Neural cell (in vitro differentiated cells): ENCODE measurements at regions not wholly inside any gene's neighbourhood (a gene's known extent, or its start where the extent isn't known, plus 50 kb on each side); places are given as distances from the start of the nearest gene placed in this dataset.

ENCODE experiments used
- H2AFZ ChIP-seq: fragments of 200-600, 300-800 bp; sonication (generic), shearing (Covaris generic); 2 replicates; pipeline ENCODE4 v1.6.0; 2014; ENCODE audit warnings: low read depth, mild to moderate bottlenecking, antibody characterized with exemption, low read length, moderate library complexity
- H3F3A ChIP-seq: fragments of 200-600 bp; shearing (Covaris generic); 2 replicates; pipeline ENCODE4 v1.6.1; 2016; ENCODE audit warnings: mild to moderate bottlenecking, moderate library complexity, mixed read lengths, antibody characterized with exemption, low read length; ENCODE audit not compliant: insufficient read depth, poor library complexity, severe bottlenecking
- H3K27ac ChIP-seq: fragments of 200-600, 300-800 bp; sonication (generic), shearing (Covaris generic); 2 replicates; pipeline ENCODE4 v1.5.1; 2014; ENCODE audit warnings: mild to moderate bottlenecking, low read length, moderate library complexity
- H3K27me3 ChIP-seq: fragments of 300-800, 200-600 bp; sonication (generic), shearing (Covaris generic); 2 replicates; pipeline ENCODE4 v1.6.0; 2014; ENCODE audit warnings: mild to moderate bottlenecking, low read depth, low read length, moderate library complexity; ENCODE audit not compliant: insufficient read depth
- H3K36me3 ChIP-seq: fragments of 300-800, 200-600 bp; sonication (generic), shearing (Covaris generic); 2 replicates; pipeline ENCODE4 v1.5.1; 2014; ENCODE audit warnings: mild to moderate bottlenecking, antibody characterized with exemption, low read length, moderate library complexity; ENCODE audit not compliant: insufficient read depth
- H3K4me2 ChIP-seq: fragments of 300-800, 200-600 bp; sonication (generic), shearing (Covaris generic); 2 replicates; pipeline ENCODE4 v1.6.0; 2014; ENCODE audit warnings: mild to moderate bottlenecking, low read length
- H3K4me3 ChIP-seq: fragments of 300-800, 200-600 bp; sonication (generic), shearing (Covaris generic); 2 replicates; pipeline ENCODE4 v1.5.1; 2014; ENCODE audit warnings: mild to moderate bottlenecking, low read length, moderate library complexity
- H3K79me2 ChIP-seq: fragments of 200-600 bp; shearing (Covaris generic); replicated peaks from 2 replicates; pipeline ENCODE4 v1.6.0; 2014; ENCODE audit warnings: mild to moderate bottlenecking, low read length, moderate library complexity; ENCODE audit not compliant: insufficient read depth
- H3K9ac ChIP-seq: fragments of 300-800, 200-600 bp; sonication (generic), shearing (Covaris generic); 2 replicates; pipeline ENCODE4 v1.6.1; 2016; ENCODE audit warnings: mild to moderate bottlenecking, low read length, mixed read lengths
- H3K9me2 ChIP-seq: fragments of 200-600 bp; shearing (Covaris generic); 2 replicates; pipeline ENCODE4 v1.6.1; 2016; ENCODE audit warnings: mild to moderate bottlenecking, low read length, mixed read lengths; ENCODE audit not compliant: insufficient read depth
- H3K9me3 ChIP-seq: fragments of 200-600, 300-800 bp; sonication (generic), shearing (Covaris generic); 2 replicates; pipeline ENCODE4 v1.6.1; 2016; ENCODE audit warnings: mild to moderate bottlenecking, mixed run types, low read length, moderate library complexity, mixed read lengths
- H4K20me1 ChIP-seq: fragments of 200-600 bp; shearing (Covaris generic); 2 replicates; pipeline ENCODE4 v1.6.1; 2016; ENCODE audit warnings: mild to moderate bottlenecking, mixed run types; ENCODE audit not compliant: insufficient read depth
- EP300 ChIP-seq: fragments of 450-650 bp; conservative IDR thresholded peaks from 2 replicates; pipeline ENCODE4 v1.6.1; 2014; ENCODE audit warnings: antibody characterized with exemption, mild to moderate bottlenecking, moderate library complexity; ENCODE audit not compliant: poor library complexity, severe bottlenecking
- EZH2 ChIP-seq: fragments of 200-600, 300-800 bp; shearing (Covaris generic), sonication (generic); IDR thresholded peaks from 2 replicates; pipeline ENCODE4 v1.6.1; 2014; ENCODE audit warnings: antibody characterized with exemption, low read length, borderline replicate concordance, mild to moderate bottlenecking; ENCODE audit not compliant: insufficient read depth, poor library complexity, severe bottlenecking
- MXI1 ChIP-seq: fragments of 450-650 bp; conservative IDR thresholded peaks from 2 replicates; pipeline ENCODE4 v1.6.1; 2014; ENCODE audit warnings: antibody characterized with exemption, mild to moderate bottlenecking; ENCODE audit not compliant: poor library complexity, severe bottlenecking
- POLR2AphosphoS5 ChIP-seq: IDR thresholded peaks from 2 replicates; pipeline ENCODE4 v1.6.1; 2012
- RAD21 ChIP-seq: fragments of 450-650 bp; conservative IDR thresholded peaks from 2 replicates; pipeline ENCODE4 v1.6.1; 2014; ENCODE audit warnings: antibody characterized with exemption, mild to moderate bottlenecking, moderate library complexity
- SMC3 ChIP-seq: fragments of 450-650 bp; conservative IDR thresholded peaks from 2 replicates; pipeline ENCODE4 v1.6.1; 2014; ENCODE audit warnings: antibody characterized with exemption, mild to moderate bottlenecking, moderate library complexity; ENCODE audit not compliant: poor library complexity
- TAF1 ChIP-seq: IDR thresholded peaks from 2 replicates; pipeline ENCODE4 v1.6.1; 2012; ENCODE audit warnings: low read depth
- TF ChIP-seq, protein P1 (sequence below): fragments of 450-650 bp; IDR thresholded peaks from 2 replicates; pipeline ENCODE4 v1.5.1; 2014; ENCODE audit warnings: antibody characterized with exemption, mild to moderate bottlenecking, moderate library complexity; ENCODE audit not compliant: poor library complexity, severe bottlenecking
- TF ChIP-seq, protein P2 (sequence below): IDR thresholded peaks from 2 replicates; pipeline ENCODE4 v1.6.1; 2012; ENCODE audit warnings: borderline replicate concordance

DNA sequence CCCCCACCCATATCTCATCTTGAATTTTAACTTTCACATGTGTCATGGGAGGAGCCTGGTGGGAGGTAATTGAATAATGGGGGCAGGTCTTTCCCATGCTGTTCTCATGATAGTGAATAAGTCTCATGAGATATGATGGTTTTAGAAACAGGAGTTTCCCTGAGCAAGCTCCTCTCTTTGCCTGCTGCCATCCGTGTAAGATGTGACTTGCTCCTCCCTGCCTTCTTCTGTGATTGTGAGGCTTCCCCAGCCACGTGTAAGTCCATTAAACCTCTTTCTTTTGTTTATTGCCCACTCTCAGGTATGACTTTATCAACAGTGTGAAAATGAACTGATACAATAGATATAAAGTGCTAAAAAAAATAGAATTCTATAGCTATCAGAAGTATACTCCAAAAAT lies 168.8 kb downstream of the CXCL12 start:
- no peaks in the 10 kb centered on the region for H3K36me3 ChIP-seq
- TF ChIP-seq RAD21, result no peak
- TF ChIP-seq, protein P1, sequence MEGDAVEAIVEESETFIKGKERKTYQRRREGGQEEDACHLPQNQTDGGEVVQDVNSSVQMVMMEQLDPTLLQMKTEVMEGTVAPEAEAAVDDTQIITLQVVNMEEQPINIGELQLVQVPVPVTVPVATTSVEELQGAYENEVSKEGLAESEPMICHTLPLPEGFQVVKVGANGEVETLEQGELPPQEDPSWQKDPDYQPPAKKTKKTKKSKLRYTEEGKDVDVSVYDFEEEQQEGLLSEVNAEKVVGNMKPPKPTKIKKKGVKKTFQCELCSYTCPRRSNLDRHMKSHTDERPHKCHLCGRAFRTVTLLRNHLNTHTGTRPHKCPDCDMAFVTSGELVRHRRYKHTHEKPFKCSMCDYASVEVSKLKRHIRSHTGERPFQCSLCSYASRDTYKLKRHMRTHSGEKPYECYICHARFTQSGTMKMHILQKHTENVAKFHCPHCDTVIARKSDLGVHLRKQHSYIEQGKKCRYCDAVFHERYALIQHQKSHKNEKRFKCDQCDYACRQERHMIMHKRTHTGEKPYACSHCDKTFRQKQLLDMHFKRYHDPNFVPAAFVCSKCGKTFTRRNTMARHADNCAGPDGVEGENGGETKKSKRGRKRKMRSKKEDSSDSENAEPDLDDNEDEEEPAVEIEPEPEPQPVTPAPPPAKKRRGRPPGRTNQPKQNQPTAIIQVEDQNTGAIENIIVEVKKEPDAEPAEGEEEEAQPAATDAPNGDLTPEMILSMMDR, result no peak
- TF ChIP-seq EZH2, result no peak
- no peak for TF ChIP-seq POLR2AphosphoS5
- TF ChIP-seq, protein P2, sequence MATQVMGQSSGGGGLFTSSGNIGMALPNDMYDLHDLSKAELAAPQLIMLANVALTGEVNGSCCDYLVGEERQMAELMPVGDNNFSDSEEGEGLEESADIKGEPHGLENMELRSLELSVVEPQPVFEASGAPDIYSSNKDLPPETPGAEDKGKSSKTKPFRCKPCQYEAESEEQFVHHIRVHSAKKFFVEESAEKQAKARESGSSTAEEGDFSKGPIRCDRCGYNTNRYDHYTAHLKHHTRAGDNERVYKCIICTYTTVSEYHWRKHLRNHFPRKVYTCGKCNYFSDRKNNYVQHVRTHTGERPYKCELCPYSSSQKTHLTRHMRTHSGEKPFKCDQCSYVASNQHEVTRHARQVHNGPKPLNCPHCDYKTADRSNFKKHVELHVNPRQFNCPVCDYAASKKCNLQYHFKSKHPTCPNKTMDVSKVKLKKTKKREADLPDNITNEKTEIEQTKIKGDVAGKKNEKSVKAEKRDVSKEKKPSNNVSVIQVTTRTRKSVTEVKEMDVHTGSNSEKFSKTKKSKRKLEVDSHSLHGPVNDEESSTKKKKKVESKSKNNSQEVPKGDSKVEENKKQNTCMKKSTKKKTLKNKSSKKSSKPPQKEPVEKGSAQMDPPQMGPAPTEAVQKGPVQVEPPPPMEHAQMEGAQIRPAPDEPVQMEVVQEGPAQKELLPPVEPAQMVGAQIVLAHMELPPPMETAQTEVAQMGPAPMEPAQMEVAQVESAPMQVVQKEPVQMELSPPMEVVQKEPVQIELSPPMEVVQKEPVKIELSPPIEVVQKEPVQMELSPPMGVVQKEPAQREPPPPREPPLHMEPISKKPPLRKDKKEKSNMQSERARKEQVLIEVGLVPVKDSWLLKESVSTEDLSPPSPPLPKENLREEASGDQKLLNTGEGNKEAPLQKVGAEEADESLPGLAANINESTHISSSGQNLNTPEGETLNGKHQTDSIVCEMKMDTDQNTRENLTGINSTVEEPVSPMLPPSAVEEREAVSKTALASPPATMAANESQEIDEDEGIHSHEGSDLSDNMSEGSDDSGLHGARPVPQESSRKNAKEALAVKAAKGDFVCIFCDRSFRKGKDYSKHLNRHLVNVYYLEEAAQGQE, result no peak
- no peak for TF ChIP-seq TAF1
- TF ChIP-seq SMC3, result no peak
- no peak for TF ChIP-seq EP300
- no peak for TF ChIP-seq MXI1
- no peaks in the 10 kb centered on the region for H4K20me1 ChIP-seq
- no peak overlapping the region for H3K9ac ChIP-seq
- no peak overlapping the region for H2AFZ ChIP-seq
- H3K27me3 ChIP-seq, result no peaks in the 10 kb centered on the region
- no peaks in the 10 kb centered on the region for H3K9me3 ChIP-seq
- H3K27ac ChIP-seq, result no peak overlapping the region
- H3K4me2 ChIP-seq, result no peak overlapping the region
- H3F3A ChIP-seq, result no peaks in the 10 kb centered on the region
- H3K79me2 ChIP-seq, result no peaks in the 10 kb centered on the region
- H3K4me3 ChIP-seq, result no peak overlapping the region
- no peaks in the 10 kb centered on the region for H3K9me2 ChIP-seq

DNA sequence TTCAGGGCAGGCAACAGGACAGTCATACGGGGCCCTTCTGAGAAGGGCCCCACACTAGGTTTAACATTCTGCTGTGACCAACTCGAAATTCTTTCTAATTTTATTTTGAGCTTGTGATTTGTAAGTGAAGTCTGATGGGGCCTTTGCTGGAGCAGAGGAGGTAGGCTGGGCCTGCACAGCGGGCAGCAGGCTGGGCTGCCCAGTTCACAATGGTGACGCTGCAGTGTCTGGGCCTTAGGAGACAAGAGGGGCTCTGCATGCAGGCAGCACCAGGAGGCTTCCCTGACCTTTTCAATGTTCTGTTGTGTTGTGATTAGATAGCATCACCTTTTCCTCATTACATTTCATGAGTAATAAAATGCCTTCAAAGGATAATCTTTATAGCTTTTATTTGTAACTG lies 175.1 kb downstream of the CXCL12 start:
- no peak overlapping the region for H3K9ac ChIP-seq
- no peaks in the 10 kb centered on the region for H3F3A ChIP-seq
- H3K27me3 ChIP-seq, result no peaks in the 10 kb centered on the region
- H2AFZ ChIP-seq, result no peak overlapping the region
- no peaks in the 10 kb centered on the region for H3K79me2 ChIP-seq
- H3K4me2 ChIP-seq, result no peak overlapping the region
- H3K4me3 ChIP-seq, result no peak overlapping the region
- no peaks in the 10 kb centered on the region for H3K9me3 ChIP-seq
- H3K27ac ChIP-seq, result no peak overlapping the region
- no peaks in the 10 kb centered on the region for H3K9me2 ChIP-seq
- H3K36me3 ChIP-seq, result no peaks in the 10 kb centered on the region
- TF ChIP-seq, protein P1, result no peak
- TF ChIP-seq, protein P2, result no peak
- TF ChIP-seq EZH2, result no peak
- no peak for TF ChIP-seq RAD21
- TF ChIP-seq POLR2AphosphoS5, result no peak
- TF ChIP-seq TAF1, result no peak
- TF ChIP-seq MXI1, result no peak
- TF ChIP-seq EP300, result no peak
- TF ChIP-seq SMC3, result no peak
- no peaks in the 10 kb centered on the region for H4K20me1 ChIP-seq
